ENCODE measurements at regions not wholly inside any gene's neighbourhood (a gene's known extent, or its start where the extent isn't known, plus 50 kb on each side); places are given as distances from the start of the nearest gene placed in this dataset.

GRCh38 chr4:130424211-130424610 is 1328.3 kb downstream of the C4orf33 start:
- Mint-ChIP-seq H3K9me3 (ENCODE audit: unreplicated experiment) (no peaks in the 10 kb centered on the region), H3K4me1 (ENCODE audit: low read depth, unreplicated experiment) (no peaks in the 10 kb centered on the region), H3K36me3 (ENCODE audit: unreplicated experiment) (no peaks in the 10 kb centered on the region), H3K27me3 (ENCODE audit: unreplicated experiment) (no peaks in the 10 kb centered on the region), H3K4me3 (ENCODE audit: unreplicated experiment) (no peak overlapping the region), H3K27ac (ENCODE audit: unreplicated experiment) (no peak overlapping the region)
- no peak for TF ChIP-seq CTCF (IDR thresholded peaks at IDR 0.05; ENCODE audit: partially characterized antibody, unreplicated experiment)
- no peak for DNase-seq

GRCh38 chr4:130432289-130432688 is 1336.3 kb downstream of the C4orf33 start:
- no peaks in the 10 kb centered on the region for H3K9me3 Mint-ChIP-seq (ENCODE audit: unreplicated experiment)
- no peaks in the 10 kb centered on the region for H3K27me3 Mint-ChIP-seq (ENCODE audit: unreplicated experiment)
- H3K36me3 Mint-ChIP-seq (ENCODE audit: unreplicated experiment), result no peaks in the 10 kb centered on the region
- no peaks in the 10 kb centered on the region for H3K4me1 Mint-ChIP-seq (ENCODE audit: low read depth, unreplicated experiment)
- no peak overlapping the region for H3K27ac Mint-ChIP-seq (ENCODE audit: unreplicated experiment)
- TF ChIP-seq CTCF (IDR thresholded peaks at IDR 0.05; ENCODE audit: partially characterized antibody, unreplicated experiment), result no peak
- DNase-seq, result no peak
- no peak overlapping the region for H3K4me3 Mint-ChIP-seq (ENCODE audit: unreplicated experiment)

GRCh38 chr4:130449741-130450140 is 1353.8 kb downstream of the C4orf33 start:
- no peaks in the 10 kb centered on the region for H3K36me3 Mint-ChIP-seq (ENCODE audit: unreplicated experiment)
- peaks cover 1% of the 10 kb centered on the region for H3K27me3 Mint-ChIP-seq (ENCODE audit: unreplicated experiment)
- DNase-seq, result no peak
- no peak overlapping the region for H3K4me3 Mint-ChIP-seq (ENCODE audit: unreplicated experiment)
- no peak for TF ChIP-seq CTCF (IDR thresholded peaks at IDR 0.05; ENCODE audit: partially characterized antibody, unreplicated experiment)
- no peak overlapping the region for H3K27ac Mint-ChIP-seq (ENCODE audit: unreplicated experiment)
- no peaks in the 10 kb centered on the region for H3K4me1 Mint-ChIP-seq (ENCODE audit: low read depth, unreplicated experiment)
- no peaks in the 10 kb centered on the region for H3K9me3 Mint-ChIP-seq (ENCODE audit: unreplicated experiment)

GRCh38 chr4:130468340-130468739 is 1372.4 kb downstream of the C4orf33 start:
- Mint-ChIP-seq H3K9me3 (ENCODE audit: unreplicated experiment) (no peaks in the 10 kb centered on the region), H3K36me3 (ENCODE audit: unreplicated experiment) (no peaks in the 10 kb centered on the region), H3K4me1 (ENCODE audit: low read depth, unreplicated experiment) (no peaks in the 10 kb centered on the region), H3K4me3 (ENCODE audit: unreplicated experiment) (no peak overlapping the region), H3K27me3 (ENCODE audit: unreplicated experiment) (no peaks in the 10 kb centered on the region), H3K27ac (ENCODE audit: unreplicated experiment) (no peak overlapping the region)
- DNase-seq, result no peak
- no peak for TF ChIP-seq CTCF (IDR thresholded peaks at IDR 0.05; ENCODE audit: partially characterized antibody, unreplicated experiment)

- H3K9me3 Mint-ChIP-seq (ENCODE audit: unreplicated experiment), result no peaks in the 10 kb centered on the region
- no peak for DNase-seq
- peaks cover 2% of the 10 kb centered on the region for H3K27me3 Mint-ChIP-seq (ENCODE audit: unreplicated experiment)
- TF ChIP-seq CTCF (IDR thresholded peaks at IDR 0.05; ENCODE audit: partially characterized antibody, unreplicated experiment), result no peak
- H3K4me1 Mint-ChIP-seq (ENCODE audit: low read depth, unreplicated experiment), result no peaks in the 10 kb centered on the region
- H3K27ac Mint-ChIP-seq (ENCODE audit: unreplicated experiment), result no peak overlapping the region
- no peak overlapping the region for H3K4me3 Mint-ChIP-seq (ENCODE audit: unreplicated experiment)
- no peaks in the 10 kb centered on the region for H3K36me3 Mint-ChIP-seq (ENCODE audit: unreplicated experiment)
Observed at GRCh38 chr4:130478406-130478805, 1382.5 kb downstream of the C4orf33 start.

Measured in glutamatergic neuron (in vitro differentiated cells).